Fibroblast of upper back skin (primary cell): ENCODE measurements at regions not wholly inside any gene's neighbourhood (a gene's known extent, or its start where the extent isn't known, plus 50 kb on each side); places are given as distances from the start of the nearest gene placed in this dataset.
A peak's percentile ranks its signal among the peaks of the same experiment; 100 is the strongest.

ENCODE experiments used
- DNase-seq: peaks from one replicate; pipeline ENCODE4 v3.0.0-alpha.2; 2013

DNA sequence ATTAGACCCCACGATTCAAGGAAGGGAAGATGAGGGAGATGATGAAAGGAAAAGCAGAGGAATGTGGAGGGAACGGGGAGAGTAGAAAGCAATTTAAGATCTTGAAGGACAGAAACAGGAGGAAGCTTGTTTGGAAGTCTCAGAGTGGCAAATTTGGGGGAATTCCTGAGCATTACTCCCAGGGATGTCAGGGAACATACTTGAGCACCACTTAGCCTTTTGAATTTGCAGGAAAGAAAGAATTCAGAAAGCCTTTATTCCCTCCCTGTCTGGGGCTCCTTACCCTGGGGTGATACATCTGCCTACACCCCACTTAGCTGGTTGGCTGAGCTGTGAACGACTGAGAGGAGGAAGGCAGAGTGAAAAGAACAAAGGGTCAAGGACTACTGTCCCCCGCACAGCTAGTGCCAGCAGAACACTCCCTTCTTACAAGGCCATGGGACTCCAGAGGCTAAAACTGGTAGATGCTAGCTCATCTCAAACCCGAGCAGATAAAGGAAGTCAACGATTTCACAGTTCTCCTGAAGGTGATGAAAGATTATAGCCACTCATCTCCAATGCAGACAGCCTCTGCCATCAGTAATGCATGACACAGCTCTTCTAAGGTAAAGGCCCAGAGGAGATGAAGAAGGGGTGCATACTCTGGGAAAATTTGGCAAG is 84.0 kb upstream of the AKIP1 start:
- no peak for DNase-seq

DNA sequence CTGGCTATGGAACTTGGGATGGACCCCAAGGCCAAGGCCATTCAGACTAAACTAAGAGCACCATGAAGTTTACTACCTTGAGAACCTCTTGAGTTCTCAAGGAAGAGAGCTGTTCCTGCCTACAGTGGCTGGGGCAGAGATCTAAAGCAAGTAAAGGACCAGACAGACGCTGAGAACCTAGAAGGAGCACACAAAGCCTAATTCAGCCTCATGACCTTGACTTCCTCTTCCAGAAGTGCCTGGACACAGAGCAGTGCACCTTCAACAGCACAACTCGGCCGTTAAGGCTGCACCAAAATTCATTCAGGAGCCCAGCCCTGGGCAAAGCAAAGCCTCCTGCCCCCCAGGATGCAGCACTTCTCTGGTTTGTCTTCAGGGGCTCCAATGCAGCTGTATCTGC is 82.9 kb upstream of the AKIP1 start:
- no peak for DNase-seq

DNA sequence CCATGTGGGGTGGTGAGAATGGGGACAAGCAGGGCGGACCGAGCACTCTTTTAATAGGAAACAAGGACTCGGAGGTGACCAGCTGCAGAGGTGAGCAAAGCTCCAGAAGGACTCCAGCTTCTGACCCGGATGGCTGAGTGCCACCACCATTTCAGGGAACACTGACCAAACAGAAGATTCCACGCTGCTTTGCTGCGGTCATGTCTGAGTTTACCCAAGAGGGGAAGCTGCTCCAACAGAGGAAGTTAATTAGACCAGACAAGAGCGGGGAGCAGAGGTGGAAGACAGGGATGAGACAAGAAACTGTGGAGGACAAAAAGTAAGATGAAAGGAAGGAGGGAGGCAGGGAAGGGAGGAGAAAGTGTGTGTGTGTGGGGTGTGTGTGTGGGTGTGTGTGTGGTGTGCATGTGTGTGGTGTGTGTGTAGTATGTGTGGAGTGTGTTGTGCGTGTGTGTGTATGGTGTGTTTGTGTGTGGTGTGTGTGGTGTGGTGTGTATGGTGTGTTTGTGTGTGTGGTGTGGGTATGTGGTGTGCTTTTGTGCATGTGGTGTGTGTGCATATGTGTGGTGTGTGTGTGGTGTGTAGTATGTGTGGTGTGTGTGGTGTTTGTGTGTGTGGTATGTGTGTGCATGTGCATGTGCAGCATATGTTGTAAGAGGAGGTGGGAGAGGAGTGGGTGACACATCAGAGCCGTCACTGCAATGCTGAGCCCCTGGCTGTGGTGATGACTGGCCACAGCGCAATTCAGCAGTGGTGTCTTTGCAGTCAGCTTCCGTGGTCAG is 82.2 kb upstream of the AKIP1 start:
- DNase-seq, result peak; percentile 80

DNA sequence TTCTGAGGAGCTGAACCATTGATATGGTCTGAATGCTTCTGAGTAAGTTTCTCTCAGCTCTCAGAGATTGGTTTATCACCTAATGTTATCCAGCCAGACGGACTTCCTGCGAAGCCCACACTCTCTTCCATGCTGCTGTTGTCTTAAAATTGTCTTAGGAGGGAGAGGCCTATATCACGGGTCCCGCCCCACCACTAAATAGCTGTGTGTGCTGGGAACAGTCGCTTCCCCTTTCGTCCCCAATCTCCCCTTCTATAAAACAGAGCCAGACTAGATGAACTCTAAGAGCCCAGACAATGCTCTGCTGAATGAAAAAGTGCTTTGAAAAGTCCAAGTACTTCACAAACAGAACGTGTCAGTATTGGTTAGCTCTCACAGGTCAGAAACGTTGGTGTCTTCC is 81.4 kb upstream of the AKIP1 start:
- DNase-seq, result no peak

DNA sequence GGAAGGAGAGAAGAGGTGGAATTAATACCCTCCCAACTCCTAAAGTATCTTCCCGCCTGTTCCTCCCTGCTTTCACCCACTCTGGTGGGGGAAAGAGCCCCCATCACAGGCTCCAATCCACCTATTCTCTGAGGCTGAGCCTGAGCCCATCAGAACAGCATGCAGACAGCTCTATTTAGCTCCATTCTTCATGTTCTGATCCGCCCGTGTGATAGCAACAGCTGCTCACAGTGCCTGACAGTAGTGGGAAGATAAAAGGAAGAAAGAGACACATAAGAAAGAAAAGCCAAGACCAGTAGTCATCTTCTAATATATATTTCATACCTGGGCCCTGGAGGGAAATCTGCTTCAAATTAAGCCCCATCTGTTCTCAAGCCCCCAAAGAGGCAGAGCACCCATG is 80.3 kb upstream of the AKIP1 start:
- DNase-seq, result no peak

DNA sequence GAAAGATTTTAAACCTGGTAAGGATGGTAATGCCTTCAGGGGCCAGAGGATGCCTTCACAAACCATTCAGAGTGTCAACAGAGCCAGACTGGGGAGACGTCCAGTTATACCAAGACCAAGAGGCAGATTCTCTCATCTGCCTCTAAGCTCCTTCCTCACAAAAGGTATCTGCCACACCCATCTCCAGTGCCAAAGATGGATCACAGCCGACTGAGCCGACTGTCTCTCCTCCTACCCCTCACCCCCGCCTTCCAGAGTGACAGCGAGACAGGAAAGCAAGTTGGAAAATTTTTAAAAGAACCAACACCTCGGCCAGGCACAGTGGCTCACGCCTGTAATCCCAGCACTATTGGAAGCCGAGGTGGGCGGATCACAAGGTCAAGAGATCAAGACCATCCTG is 79.1 kb upstream of the AKIP1 start:
- no peak for DNase-seq

DNA sequence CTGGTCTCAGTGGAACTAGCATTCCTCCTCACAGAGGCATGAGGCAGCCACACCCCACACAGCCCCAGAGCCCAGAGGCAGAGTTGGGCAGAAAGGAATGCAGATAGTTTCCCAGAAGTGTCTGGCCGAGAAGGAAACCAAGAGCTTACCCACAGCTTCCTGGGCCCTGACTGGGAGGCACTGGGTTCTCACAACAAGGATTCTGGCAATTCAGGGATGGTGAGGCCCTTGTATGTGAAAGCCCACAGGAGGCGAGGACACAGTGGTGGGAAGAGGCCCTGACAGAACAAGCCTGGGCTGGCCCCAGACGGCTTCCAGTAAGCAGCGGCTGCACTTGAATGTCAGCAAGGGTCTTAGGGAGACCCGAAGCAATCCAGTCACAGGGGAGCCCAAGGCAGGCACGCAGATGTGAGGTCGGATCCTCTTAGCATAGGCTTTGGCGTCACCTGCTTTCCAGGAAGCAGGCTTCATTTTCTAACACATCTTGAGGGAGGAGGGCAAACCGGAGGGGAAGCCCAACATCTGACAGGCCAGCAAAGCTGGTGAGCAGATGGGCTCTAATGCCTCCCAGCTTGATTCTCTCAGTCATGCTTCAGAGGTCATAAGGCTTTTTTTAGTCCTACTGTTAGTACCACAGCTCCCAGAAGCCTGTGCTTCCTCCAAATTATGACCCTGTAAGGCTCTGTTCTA is 78.3 kb upstream of the AKIP1 start:
- DNase-seq, result peak; percentile 84

DNA sequence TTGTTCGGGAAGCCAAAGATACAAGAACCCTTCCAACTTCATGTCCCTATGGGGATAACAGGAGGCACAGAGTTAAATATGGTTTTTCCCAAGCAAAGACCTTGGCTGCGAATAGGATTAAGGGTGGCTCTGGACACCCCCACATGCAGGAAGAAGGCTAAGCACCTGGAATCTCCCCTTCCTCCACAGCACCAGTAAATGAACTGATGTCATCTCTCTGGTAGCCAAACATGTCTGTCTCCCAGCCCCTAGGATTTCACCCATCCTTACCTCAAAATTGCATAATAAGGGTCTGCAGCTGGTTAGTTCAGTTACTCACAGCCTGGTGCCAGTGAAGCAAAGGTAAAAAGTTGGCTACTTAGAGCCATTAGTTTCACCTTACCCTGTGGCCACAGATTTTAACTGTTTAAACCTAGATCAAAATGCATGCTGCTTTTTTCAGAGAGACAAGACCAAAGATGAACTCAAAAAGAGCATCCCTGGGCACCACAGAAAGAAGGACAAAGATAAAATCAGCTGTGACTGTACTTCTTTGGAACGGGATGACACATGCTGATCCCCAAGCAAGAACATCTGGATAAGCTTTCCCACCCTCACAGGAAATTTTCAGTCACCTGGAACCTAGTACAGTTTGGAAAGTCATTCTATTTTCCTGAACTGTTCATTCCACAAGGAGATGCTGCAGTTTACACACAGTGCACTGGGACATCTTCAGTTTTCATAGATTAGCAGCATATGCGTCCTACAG is 77.2 kb upstream of the AKIP1 start:
- DNase-seq, result peak; percentile 83

DNA sequence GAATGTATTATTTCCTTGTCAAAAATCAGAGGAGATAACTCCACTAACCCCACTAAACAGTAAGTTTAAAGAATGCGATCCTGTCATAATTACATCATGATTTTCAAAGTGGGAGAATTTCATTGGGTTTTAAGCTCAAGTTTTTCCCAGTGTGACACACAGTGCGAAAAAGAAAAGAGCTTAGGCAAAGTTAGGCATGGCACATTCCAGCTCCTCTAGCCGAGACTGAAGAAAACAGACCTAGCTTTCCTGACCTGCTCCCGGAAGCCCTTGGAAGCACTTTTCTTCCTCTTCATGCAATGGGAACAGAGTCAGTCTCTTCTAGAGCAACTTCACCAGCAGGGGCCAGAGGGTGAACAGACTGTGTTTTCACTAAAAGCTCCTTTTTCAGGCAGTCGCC is 76.6 kb upstream of the AKIP1 start:
- no peak for DNase-seq

DNA sequence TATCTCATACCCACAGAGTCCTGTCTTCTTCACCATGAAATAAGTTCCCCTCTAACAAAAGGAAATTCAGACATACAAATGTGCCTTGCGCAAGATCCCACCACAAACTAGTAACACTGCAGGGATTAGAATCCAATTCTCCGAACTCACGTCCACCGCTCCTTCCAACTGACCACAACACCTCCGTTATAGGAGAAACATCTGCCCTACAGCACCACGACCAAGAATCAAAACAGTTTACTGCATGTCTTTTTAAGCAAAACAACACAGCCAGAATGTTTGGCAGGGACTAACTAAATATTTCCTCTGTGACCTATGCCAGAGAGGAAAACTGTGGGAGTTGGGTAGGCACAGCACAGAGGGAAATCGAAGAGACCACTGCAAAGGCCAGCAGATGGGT is 72.7 kb upstream of the AKIP1 start:
- peak; percentile 91 for DNase-seq

DNA sequence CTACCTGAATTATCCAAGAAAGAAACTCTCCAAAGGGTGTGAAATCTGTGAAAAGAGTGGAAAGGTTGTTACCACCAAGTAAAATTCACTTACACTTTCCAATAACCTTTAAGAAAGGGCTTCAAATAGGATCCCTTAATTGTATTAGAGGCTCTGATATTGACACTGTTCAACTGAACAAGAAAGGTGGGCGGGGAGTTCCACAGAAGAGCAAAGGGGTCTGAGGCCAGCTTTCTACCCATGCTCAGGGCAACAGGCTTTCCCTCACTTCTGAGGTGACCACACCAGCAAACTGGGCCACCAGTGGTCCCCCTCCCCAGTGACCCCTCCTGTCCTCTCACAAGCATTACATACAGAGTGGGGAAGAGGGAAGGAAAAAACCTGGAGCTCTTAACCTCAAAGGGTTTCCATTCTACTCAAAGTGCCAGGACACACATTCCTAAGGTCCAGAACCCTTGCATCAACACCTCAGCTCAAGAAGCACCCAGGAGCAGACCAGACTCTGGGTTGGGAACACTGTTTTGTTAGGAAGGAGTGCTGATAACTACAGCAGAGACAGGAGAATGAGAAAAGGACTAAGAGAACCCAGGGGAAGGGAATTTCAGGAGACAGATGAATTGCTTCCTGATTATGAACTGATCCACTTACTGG is 71.6 kb upstream of the AKIP1 start:
- no peak for DNase-seq

DNA sequence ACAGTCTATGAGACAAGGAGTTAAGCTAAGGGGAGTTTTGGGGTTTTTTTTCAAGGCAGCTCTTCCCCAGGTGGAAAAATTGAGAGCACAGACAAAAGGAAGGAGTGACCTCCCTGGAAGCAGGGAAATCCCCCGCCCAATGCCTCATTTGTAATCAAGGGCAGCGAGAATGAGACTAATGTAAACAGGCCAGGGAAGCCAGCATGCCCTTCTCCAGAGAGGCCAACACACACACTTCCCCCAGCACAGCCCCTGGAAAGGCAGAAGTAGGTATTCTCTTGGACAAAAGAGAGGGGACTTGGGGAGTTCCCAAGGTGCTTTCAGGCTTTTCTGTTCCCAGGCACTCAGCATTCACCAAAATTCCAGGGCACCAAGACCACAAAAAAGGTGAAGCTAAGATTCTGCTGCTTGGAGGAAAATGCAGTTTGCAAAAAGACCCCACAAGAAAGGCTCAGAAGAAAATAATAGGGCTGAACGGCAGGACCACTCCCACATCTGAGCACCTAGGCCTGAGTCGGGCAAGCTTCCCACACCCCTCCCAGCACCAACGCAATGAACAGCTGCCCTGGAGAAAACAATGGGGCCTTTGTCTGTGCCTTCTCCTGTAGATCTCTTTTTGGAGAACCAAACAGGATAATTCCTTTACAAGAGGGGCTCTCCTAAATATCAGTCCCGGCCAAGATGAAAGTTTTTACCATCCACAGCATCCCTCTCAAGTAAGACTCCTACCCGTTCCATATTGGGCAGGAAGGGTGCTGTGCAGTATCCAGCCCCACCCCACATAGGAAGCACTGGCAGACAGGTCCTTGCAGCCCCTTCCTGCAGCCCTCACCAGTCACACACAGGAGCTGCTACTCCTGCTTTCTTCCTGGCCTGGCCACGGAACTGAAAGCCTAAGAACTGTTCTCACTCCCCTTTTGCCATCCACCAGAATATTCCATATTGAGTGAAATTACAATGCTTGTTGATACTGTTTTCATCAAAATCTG is 70.7 kb upstream of the AKIP1 start:
- DNase-seq, result no peak

DNA sequence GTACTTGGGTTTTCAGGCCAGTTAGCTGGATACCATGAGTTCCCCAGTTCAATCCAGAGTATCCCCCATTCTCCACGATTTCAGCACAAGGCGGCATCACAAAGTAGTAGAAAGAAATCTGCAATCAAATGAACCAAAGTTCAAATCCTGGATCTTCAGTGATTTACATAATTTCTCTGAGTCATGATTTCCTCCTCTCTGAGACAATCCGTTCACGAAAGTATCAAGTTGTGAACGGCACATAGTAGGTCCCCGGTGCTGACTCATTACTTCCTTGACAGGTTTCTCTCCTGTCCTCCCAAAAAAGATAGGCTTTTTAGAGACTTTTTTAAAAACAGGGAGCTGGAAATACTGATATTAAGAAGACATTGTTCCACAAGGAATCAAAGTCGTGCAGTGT is 69.1 kb upstream of the AKIP1 start:
- DNase-seq, result no peak

DNA sequence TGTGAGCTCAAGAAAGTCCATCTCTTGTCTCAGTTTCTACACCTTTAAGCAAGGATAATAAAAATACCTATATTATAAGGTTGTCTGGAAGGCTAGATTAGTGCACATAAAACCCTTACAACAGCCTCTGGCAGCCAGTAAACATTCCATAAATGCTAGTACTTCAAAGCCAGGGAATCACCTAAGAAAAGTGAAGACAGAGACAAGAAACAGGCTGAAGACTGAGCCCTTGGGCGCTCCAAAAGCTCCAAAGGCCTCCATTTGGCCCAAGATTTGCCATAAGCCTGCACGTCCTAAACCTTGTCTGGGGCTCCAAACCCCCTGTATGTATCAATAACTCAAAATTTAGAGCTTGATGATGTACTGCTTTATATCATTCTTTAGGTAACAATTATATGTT is 52.2 kb upstream of the AKIP1 start:
- DNase-seq, result no peak
